HCT116 (cell line): ENCODE measurements at regions not wholly inside any gene's neighbourhood (a gene's known extent, or its start where the extent isn't known, plus 50 kb on each side); places are given as distances from the start of the nearest gene placed in this dataset.

ENCODE experiments used
- ATAC-seq: fragments of 200-7000 bp; cut with Tn5 transposase; 2 replicates; pipeline ENCODE4 v1.9.1; 2020; ENCODE audit warnings: mild to moderate bottlenecking, moderate library complexity
- BruUV-seq: library from RNA; stranded (reverse); fragments of 400-500 nt; replicated peaks from 2 replicates; lab custom pipeline; 2021; lab: Mats Ljungman, UMichigan
- CTCF ChIA-PET: fragments of 300-600 bp; sonication (Branson Sonifier 250); formaldehyde crosslinking; loops from one replicate; lab custom pipeline; 2021; ENCODE audit warnings: antibody characterized with exemption; lab: Charles Lee
- POLR2A ChIA-PET: fragments of 300-600, 350-600 bp; sonication (Branson Sonifier 250); formaldehyde crosslinking; loops from one replicate; lab custom pipeline; 2021; ENCODE audit warnings: antibody characterized with exemption; lab: Charles Lee
- RAD21 ChIA-PET, 2 experiments: fragments of 300-600 bp; sonication (Branson Sonifier 250); formaldehyde crosslinking; loops; one replicate each; lab custom pipeline; 2023; ENCODE audit warnings: low total read pairs in 2 of 2; ENCODE audit not compliant: uncharacterized antibody in 2 of 2, unreplicated experiment in 2 of 2, low non-redundant PET in 1 of 2; lab: Charles Lee
- DNase-seq: peaks from one replicate; pipeline ENCODE4 v3.0.0-alpha.2; 2010; ENCODE audit warnings: low read depth, low spot score
- H2AFZ ChIP-seq: fragments of 200-600 bp; shearing (Covaris generic), sonication (generic); 2 replicates; pipeline ENCODE4 v1.6.1; 2017; ENCODE audit warnings: low read depth, mixed run types, mixed read lengths, antibody characterized with exemption, low read length; ENCODE audit not compliant: poor library complexity, severe bottlenecking
- H3K27ac ChIP-seq: 2 replicates; pipeline ENCODE4 v1.5.1; 2012; ENCODE audit warnings: low read depth, low read length
- H3K27me3 ChIP-seq: fragments of 200-600 bp; sonication (generic); 2 replicates; pipeline ENCODE4 v1.6.1; 2016; ENCODE audit warnings: mixed run types, low read length, mixed read lengths; ENCODE audit not compliant: insufficient read depth
- H3K36me3 ChIP-seq, 2 experiments: fragments of 200-500 bp in 1 of 2; fragments of 200-600 bp in 1 of 2; sonication (Bioruptor generic) in 1 of 2; sonication (generic) in 1 of 2; 2 replicates each; pipeline versions ENCODE4 v1.5.1 to v1.6.1; 2014 to 2016; ENCODE audit warnings: low read length in 2 of 2, inconsistent platforms in 1 of 2, mixed read lengths in 1 of 2, mixed run types in 1 of 2; ENCODE audit not compliant: insufficient read depth in 2 of 2, control insufficient read depth in 1 of 2
- H3K4me1 ChIP-seq, 2 experiments: fragments of 200-600 bp in 1 of 2; sonication (generic) in 1 of 2; 2 replicates each; pipeline versions ENCODE4 v1.5.1 to v1.6.1; 2012 to 2017; ENCODE audit warnings: low read length in 2 of 2, inconsistent platforms in 1 of 2, mild to moderate bottlenecking in 1 of 2, mixed read lengths in 1 of 2, mixed run types in 1 of 2, moderate library complexity in 1 of 2; ENCODE audit not compliant: insufficient read depth in 2 of 2, control insufficient read depth in 1 of 2
- H3K4me2 ChIP-seq: fragments of 200-600 bp; sonication (generic); 2 replicates; pipeline ENCODE4 v1.6.1; 2017; ENCODE audit warnings: mixed run types, low read length, mixed read lengths
- H3K4me3 ChIP-seq, 2 experiments: fragments of 200-600 bp in 1 of 2; sonication (generic) in 1 of 2; replicated peaks in 1 of 2; 2 replicates each; pipeline ENCODE4 v1.5.1; 2011 to 2016; ENCODE audit warnings: low read length in 2 of 2, control low read depth in 1 of 2, low read depth in 1 of 2, mild to moderate bottlenecking in 1 of 2, mixed read lengths in 1 of 2, mixed run types in 1 of 2
- H3K79me2 ChIP-seq: fragments of 200-600 bp; sonication (generic); 2 replicates; pipeline ENCODE4 v1.6.1; 2017; ENCODE audit warnings: mild to moderate bottlenecking, mixed run types, low read length, moderate library complexity, mixed read lengths; ENCODE audit not compliant: insufficient read depth
- H3K9ac ChIP-seq: fragments of 200-600 bp; sonication (generic); 2 replicates; pipeline ENCODE4 v1.6.1; 2016; ENCODE audit warnings: low read length, mixed read lengths
- H3K9me2 ChIP-seq: fragments of 200-600 bp; sonication (generic), shearing (Covaris generic); 2 replicates; pipeline ENCODE4 v1.6.1; 2017; ENCODE audit warnings: mixed run types, mild to moderate bottlenecking, moderate library complexity; ENCODE audit not compliant: insufficient read depth
- H3K9me3 ChIP-seq, 2 experiments: fragments of 200-500 bp in 1 of 2; fragments of 200-600 bp in 1 of 2; sonication (Bioruptor generic) in 1 of 2; sonication (generic) in 1 of 2; 2 replicates each; pipeline ENCODE4 v1.6.1; 2014 to 2017; ENCODE audit warnings: low read length in 2 of 2, mixed read lengths in 2 of 2, inconsistent platforms in 1 of 2, low read depth in 1 of 2, mild to moderate bottlenecking in 1 of 2, mixed run types in 1 of 2, moderate library complexity in 1 of 2; ENCODE audit not compliant: control insufficient read depth in 1 of 2, insufficient read depth in 1 of 2
- H4K20me1 ChIP-seq: fragments of 200-600 bp; sonication (generic), shearing (Covaris generic); 2 replicates; pipeline ENCODE4 v1.6.1; 2017; ENCODE audit warnings: mixed run types, mild to moderate bottlenecking, moderate library complexity; ENCODE audit not compliant: insufficient read depth
- EZH2 ChIP-seq: fragments of 200-600 bp; sonication (generic); IDR thresholded peaks from 2 replicates; pipeline ENCODE4 v1.6.1; 2017; ENCODE audit warnings: antibody characterized with exemption, mixed run types
- EZH2phosphoT487 ChIP-seq: fragments of 200-600 bp; IDR thresholded peaks from 2 replicates; pipeline ENCODE4 v1.6.1; 2018; ENCODE audit warnings: antibody characterized with exemption, borderline replicate concordance
- FOSL1 ChIP-seq: IDR thresholded peaks from 2 replicates; pipeline ENCODE4 v1.6.1; 2012; ENCODE audit warnings: low read depth
- POLR2A ChIP-seq: IDR thresholded peaks from 2 replicates; pipeline ENCODE4 v1.7.0; 2011; ENCODE audit warnings: borderline replicate concordance; ENCODE audit not compliant: insufficient read depth, insufficient read length; ENCODE audit errors: extremely low read depth
- RAD21 ChIP-seq: IDR thresholded peaks from 2 replicates; pipeline ENCODE4 v1.6.1; 2012; ENCODE audit warnings: low read depth, mild to moderate bottlenecking
- REST ChIP-seq: IDR thresholded peaks from 2 replicates; pipeline ENCODE4 v1.6.1; 2012; ENCODE audit warnings: low read depth
- SP1 ChIP-seq: IDR thresholded peaks from 2 replicates; pipeline ENCODE4 v1.6.1; 2012; ENCODE audit warnings: low read depth
- TCF7L2 ChIP-seq: IDR thresholded peaks from 2 replicates; pipeline ENCODE4 v1.7.0; 2011; ENCODE audit warnings: borderline replicate concordance, inconsistent platforms; ENCODE audit not compliant: insufficient read depth, insufficient read length; ENCODE audit errors: extremely low read depth
- YY1 ChIP-seq: IDR thresholded peaks from 2 replicates; pipeline ENCODE4 v1.6.1; 2011; ENCODE audit warnings: low read length, low read depth, moderate library complexity, mild to moderate bottlenecking; ENCODE audit not compliant: insufficient replicate concordance; ENCODE audit errors: extremely low read depth
- ZFX ChIP-seq: fragments of 450-650 bp; IDR thresholded peaks from 2 replicates; pipeline ENCODE4 v1.6.1; 2017
- ZNF274 ChIP-seq: fragments of 200-500 bp; sonication (Bioruptor generic); IDR thresholded peaks from 2 replicates; pipeline ENCODE4 v1.6.1; 2014; ENCODE audit warnings: mild to moderate bottlenecking, low read depth, low read length, inconsistent platforms
- intact Hi-C: fragments of 100-400 bp; cut with micrococcal nuclease; formaldehyde crosslinking; loops from 2 replicates; pipeline ENCODE4 v1.10.0; 2022
- TF ChIP-seq, protein P1 (sequence below): IDR thresholded peaks from 2 replicates; pipeline ENCODE4 v1.6.1; 2011; ENCODE audit warnings: mild to moderate bottlenecking, low read length, moderate library complexity; ENCODE audit not compliant: insufficient replicate concordance; ENCODE audit errors: extremely low read depth
- TF ChIP-seq, protein P2 (sequence below), 3 experiments: fragments of 200-600 bp in 1 of 3; sonication (generic) in 1 of 3; IDR thresholded peaks in 2 of 3; conservative IDR thresholded peaks in 1 of 3; 2 replicates each; pipeline ENCODE4 v1.5.1; 2012 to 2017; ENCODE audit warnings: low read depth in 2 of 3, low read length in 2 of 3, antibody characterized with exemption in 1 of 3, borderline replicate concordance in 1 of 3, control low read depth in 1 of 3, mild to moderate bottlenecking in 1 of 3, mixed read lengths in 1 of 3, mixed run types in 1 of 3, moderate library complexity in 1 of 3; ENCODE audit not compliant: insufficient read depth in 1 of 3

DNA sequence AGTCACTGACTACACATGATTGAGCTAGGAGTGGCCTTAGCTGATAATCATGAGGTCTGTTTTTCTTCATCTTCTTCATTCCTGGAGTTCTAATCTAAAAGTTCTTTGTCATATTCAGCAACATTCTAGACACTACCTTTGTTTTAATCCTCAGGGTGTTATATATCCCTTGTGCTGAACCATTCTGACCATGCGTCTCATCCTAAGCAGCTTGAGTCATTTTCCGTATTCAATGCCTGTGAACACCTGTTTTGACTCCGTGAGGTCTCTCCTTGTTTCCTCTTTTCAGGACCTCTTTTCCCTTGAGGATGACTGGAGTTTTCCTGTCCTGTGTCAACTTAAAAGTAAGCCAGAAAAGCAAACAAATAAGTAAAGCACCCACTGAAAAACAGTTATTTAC, 597.9 kb downstream of the GBA3 start:
- no peaks in the 10 kb centered on the region for H3K4me1 ChIP-seq
- no peak overlapping the region for H3K9ac ChIP-seq
- TF ChIP-seq EZH2: no peak
- TF ChIP-seq, protein P1, sequence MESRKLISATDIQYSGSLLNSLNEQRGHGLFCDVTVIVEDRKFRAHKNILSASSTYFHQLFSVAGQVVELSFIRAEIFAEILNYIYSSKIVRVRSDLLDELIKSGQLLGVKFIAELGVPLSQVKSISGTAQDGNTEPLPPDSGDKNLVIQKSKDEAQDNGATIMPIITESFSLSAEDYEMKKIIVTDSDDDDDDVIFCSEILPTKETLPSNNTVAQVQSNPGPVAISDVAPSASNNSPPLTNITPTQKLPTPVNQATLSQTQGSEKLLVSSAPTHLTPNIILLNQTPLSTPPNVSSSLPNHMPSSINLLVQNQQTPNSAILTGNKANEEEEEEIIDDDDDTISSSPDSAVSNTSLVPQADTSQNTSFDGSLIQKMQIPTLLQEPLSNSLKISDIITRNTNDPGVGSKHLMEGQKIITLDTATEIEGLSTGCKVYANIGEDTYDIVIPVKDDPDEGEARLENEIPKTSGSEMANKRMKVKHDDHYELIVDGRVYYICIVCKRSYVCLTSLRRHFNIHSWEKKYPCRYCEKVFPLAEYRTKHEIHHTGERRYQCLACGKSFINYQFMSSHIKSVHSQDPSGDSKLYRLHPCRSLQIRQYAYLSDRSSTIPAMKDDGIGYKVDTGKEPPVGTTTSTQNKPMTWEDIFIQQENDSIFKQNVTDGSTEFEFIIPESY: no peak
- no peak for TF ChIP-seq RAD21
- no peak for TF ChIP-seq EZH2phosphoT487
- no peak for TF ChIP-seq FOSL1
- TF ChIP-seq TCF7L2: no peak
- no peak for TF ChIP-seq SP1
- TF ChIP-seq YY1: no peak
- no peak for TF ChIP-seq POLR2A
- no peak for TF ChIP-seq REST
- no peak for TF ChIP-seq ZNF274
- TF ChIP-seq, protein P2, sequence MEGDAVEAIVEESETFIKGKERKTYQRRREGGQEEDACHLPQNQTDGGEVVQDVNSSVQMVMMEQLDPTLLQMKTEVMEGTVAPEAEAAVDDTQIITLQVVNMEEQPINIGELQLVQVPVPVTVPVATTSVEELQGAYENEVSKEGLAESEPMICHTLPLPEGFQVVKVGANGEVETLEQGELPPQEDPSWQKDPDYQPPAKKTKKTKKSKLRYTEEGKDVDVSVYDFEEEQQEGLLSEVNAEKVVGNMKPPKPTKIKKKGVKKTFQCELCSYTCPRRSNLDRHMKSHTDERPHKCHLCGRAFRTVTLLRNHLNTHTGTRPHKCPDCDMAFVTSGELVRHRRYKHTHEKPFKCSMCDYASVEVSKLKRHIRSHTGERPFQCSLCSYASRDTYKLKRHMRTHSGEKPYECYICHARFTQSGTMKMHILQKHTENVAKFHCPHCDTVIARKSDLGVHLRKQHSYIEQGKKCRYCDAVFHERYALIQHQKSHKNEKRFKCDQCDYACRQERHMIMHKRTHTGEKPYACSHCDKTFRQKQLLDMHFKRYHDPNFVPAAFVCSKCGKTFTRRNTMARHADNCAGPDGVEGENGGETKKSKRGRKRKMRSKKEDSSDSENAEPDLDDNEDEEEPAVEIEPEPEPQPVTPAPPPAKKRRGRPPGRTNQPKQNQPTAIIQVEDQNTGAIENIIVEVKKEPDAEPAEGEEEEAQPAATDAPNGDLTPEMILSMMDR (IDR thresholded peaks at IDR 0.05 in 2 of 3, conservative IDR thresholded peaks at IDR 0.05 in 1 of 3; ENCODE audit: borderline replicate concordance in 1 of 3, insufficient read depth in 1 of 3, low read depth in 2 of 3, low read length in 2 of 3): no peak
- no peak for TF ChIP-seq ZFX
- H3K79me2 ChIP-seq: no peaks in the 10 kb centered on the region
- ChIA-PET CTCF (no interaction called here), POLR2A (no interaction called here), RAD21 (no interaction called here)
- no peak overlapping the region for H2AFZ ChIP-seq
- H4K20me1 ChIP-seq: no peaks in the 10 kb centered on the region
- no TSS peak for BruUV-seq
- H3K9me2 ChIP-seq: no peaks in the 10 kb centered on the region
- H3K9me3 ChIP-seq: peaks cover 17 to 28% of the 10 kb centered on the region in 2 experiments; a peak in 2 of 4 replicates
- intact Hi-C loops: no loop called here
- H3K27me3 ChIP-seq: no peaks in the 10 kb centered on the region
- ATAC-seq (no peak), DNase-seq (no peak)
- no peaks in the 10 kb centered on the region for H3K36me3 ChIP-seq
- H3K4me2 ChIP-seq: no peak overlapping the region
- no peak overlapping the region for H3K4me3 ChIP-seq
- no peak overlapping the region for H3K27ac ChIP-seq
